Colonic mucosa (tissue), 4 donors: ENCODE measurements at regions not wholly inside any gene's neighbourhood (a gene's known extent, or its start where the extent isn't known, plus 50 kb on each side); places are given as distances from the start of the nearest gene placed in this dataset.

ENCODE experiments used
- DNase-seq: peaks from one replicate; pipeline ENCODE4 v3.0.0-alpha.2; 2020
- H3K27ac ChIP-seq: fragments of 200-600 bp; one replicate; pipeline ENCODE4 v1.8.0; 2021
- H3K27me3 ChIP-seq: fragments of 200-600 bp; one replicate; pipeline ENCODE4 v1.8.0; 2021
- H3K36me3 ChIP-seq: fragments of 200-600 bp; one replicate; pipeline ENCODE4 v1.8.0; 2021
- H3K4me1 ChIP-seq: fragments of 200-600 bp; one replicate; pipeline ENCODE4 v1.8.0; 2021; ENCODE audit warnings: mild to moderate bottlenecking
- H3K4me3 ChIP-seq: fragments of 200-600 bp; one replicate; pipeline ENCODE4 v1.8.0; 2021
- H3K9ac ChIP-seq, 2 donors: one replicate each; pipeline ENCODE4 v1.7.0; 2013; ENCODE audit warnings: control low read depth in 2 of 2, low read depth in 2 of 2, low read length in 2 of 2
- H3K9me3 ChIP-seq: fragments of 200-600 bp; one replicate; pipeline ENCODE4 v1.8.0; 2021
- intact Hi-C: fragments of 100-400 bp; cut with DNase I; formaldehyde crosslinking; loops from one replicate; pipeline ENCODE4 v1.14.1; 2022
- TF ChIP-seq, protein P1 (sequence below): fragments of 200-600 bp; IDR thresholded peaks from one replicate; pipeline ENCODE4 v1.8.0; 2022; ENCODE audit warnings: antibody characterized with exemption, mild to moderate bottlenecking
- donor health status: healthy.
- donor health status: DM: no; HTN: no; CAD: no.
- donor health status: DM: no; HTN: no; CAD: no.

DNA sequence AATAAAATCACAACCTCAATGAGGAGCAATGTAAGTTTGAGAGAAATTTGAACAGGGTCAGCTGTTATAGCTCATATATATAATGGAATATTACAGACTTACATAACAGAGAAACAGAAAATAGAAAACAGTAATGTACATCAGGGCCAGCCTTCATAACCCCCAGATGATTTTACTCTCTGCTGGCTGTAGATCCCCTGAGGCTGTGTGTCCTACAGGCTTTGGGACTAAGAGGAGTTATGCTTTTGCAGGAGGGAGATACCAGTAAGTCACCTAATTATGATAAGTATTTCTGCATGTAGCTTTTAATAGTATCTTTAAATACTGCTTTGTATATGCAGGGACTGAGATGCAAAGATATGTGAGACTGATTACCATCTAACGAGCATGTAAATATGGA is 105.8 kb upstream of the ASCC3 start:
- no peak overlapping the region for H3K27ac ChIP-seq
- no peaks in the 10 kb centered on the region for H3K36me3 ChIP-seq
- H3K4me1 ChIP-seq: no peaks in the 10 kb centered on the region
- TF ChIP-seq, protein P1, sequence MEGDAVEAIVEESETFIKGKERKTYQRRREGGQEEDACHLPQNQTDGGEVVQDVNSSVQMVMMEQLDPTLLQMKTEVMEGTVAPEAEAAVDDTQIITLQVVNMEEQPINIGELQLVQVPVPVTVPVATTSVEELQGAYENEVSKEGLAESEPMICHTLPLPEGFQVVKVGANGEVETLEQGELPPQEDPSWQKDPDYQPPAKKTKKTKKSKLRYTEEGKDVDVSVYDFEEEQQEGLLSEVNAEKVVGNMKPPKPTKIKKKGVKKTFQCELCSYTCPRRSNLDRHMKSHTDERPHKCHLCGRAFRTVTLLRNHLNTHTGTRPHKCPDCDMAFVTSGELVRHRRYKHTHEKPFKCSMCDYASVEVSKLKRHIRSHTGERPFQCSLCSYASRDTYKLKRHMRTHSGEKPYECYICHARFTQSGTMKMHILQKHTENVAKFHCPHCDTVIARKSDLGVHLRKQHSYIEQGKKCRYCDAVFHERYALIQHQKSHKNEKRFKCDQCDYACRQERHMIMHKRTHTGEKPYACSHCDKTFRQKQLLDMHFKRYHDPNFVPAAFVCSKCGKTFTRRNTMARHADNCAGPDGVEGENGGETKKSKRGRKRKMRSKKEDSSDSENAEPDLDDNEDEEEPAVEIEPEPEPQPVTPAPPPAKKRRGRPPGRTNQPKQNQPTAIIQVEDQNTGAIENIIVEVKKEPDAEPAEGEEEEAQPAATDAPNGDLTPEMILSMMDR: no peak
- no peak overlapping the region for H3K4me3 ChIP-seq
- no peaks in the 10 kb centered on the region for H3K27me3 ChIP-seq
- no peaks in the 10 kb centered on the region for H3K9me3 ChIP-seq
- no peak overlapping the region for H3K9ac ChIP-seq
- DNase-seq: no peak
- intact Hi-C loops: no loop called here

- intact Hi-C loops: no loop called here
- H3K9ac ChIP-seq: no peak overlapping the region
- DNase-seq: no peak
- H3K9me3 ChIP-seq: no peaks in the 10 kb centered on the region
- no peak overlapping the region for H3K27ac ChIP-seq
- no peaks in the 10 kb centered on the region for H3K36me3 ChIP-seq
- no peaks in the 10 kb centered on the region for H3K4me1 ChIP-seq
- TF ChIP-seq, protein P1: no peak
- no peaks in the 10 kb centered on the region for H3K27me3 ChIP-seq
- no peak overlapping the region for H3K4me3 ChIP-seq
Measured at GRCh38 chr6:100987556-100987955, 106.4 kb upstream of the ASCC3 start.

DNA sequence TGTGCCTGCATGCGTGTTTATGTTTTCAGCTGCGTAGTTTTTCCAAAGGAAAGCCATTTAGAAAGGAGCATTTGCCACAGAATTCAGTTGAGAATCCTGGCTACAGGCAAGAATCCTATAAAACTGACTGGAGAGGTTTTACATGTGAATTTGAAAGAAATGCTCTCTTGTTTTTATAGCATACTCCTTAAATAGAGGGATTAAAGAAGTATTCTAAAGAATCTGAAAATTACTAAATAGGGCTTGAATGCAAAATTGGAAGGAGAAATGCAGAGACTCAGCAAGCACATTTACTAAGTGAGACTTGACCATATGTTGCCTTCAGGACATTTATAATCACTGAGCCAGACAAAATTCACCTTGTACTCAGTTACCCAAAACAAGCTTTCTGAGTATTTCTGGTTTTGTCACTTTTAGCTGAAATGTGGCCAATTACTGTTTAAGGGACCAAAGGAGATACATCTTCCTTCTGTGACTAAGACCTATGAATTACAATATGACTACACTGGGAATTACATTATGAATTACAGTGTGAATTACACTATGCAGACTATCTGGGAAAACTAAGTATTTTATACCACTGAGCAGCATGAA is 107.4 kb upstream of the ASCC3 start:
- Histone ChIP-seq H3K27me3 (no peaks in the 10 kb centered on the region), H3K4me1 (no peaks in the 10 kb centered on the region), H3K4me3 (no peak overlapping the region), H3K36me3 (no peaks in the 10 kb centered on the region), H3K9me3 (no peaks in the 10 kb centered on the region), H3K27ac (no peak overlapping the region), H3K9ac (no peak overlapping the region)
- DNase-seq: no peak
- intact Hi-C loops: no loop called here
- TF ChIP-seq, protein P1: no peak

DNA sequence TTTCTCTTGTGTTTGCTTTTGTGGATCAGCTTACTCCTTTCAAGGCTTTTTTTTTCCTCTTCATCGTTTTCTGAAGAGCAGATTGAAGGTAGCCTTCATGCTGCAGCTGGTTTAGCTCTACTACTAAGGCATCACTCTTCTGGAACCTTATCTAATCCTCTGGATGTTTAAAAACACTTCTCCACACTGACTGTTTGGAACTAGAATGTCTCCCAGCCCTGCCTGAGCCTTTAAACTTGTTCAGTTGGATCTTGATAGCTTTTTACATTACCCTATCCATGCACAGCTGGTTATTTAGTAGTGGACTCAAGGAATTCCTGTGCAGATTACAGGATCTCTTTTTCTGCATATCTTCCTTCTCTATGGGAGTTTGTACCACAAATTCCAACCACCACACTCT is 108.9 kb upstream of the ASCC3 start:
- Histone ChIP-seq H3K9me3 (no peaks in the 10 kb centered on the region), H3K4me1 (no peaks in the 10 kb centered on the region), H3K27me3 (no peaks in the 10 kb centered on the region), H3K9ac (no peak overlapping the region), H3K36me3 (no peaks in the 10 kb centered on the region), H3K4me3 (no peak overlapping the region), H3K27ac (no peak overlapping the region)
- no peak for DNase-seq
- intact Hi-C loops: no loop called here
- TF ChIP-seq, protein P1: no peak

GRCh38 chr6:100996409-100996808 is 115.3 kb upstream of the ASCC3 start:
- H3K36me3 ChIP-seq: no peaks in the 10 kb centered on the region
- H3K27ac ChIP-seq: no peak overlapping the region
- no peaks in the 10 kb centered on the region for H3K9me3 ChIP-seq
- TF ChIP-seq, protein P1: no peak
- H3K27me3 ChIP-seq: no peaks in the 10 kb centered on the region
- intact Hi-C loops: no loop called here
- no peaks in the 10 kb centered on the region for H3K4me1 ChIP-seq
- H3K9ac ChIP-seq: no peak overlapping the region
- H3K4me3 ChIP-seq: no peak overlapping the region
- DNase-seq: no peak
